H1 (cell line): ENCODE measurements at regions not wholly inside any gene's neighbourhood (a gene's known extent, or its start where the extent isn't known, plus 50 kb on each side); places are given as distances from the start of the nearest gene placed in this dataset.

Source experiments
- NANOG ChIP-seq: IDR thresholded peaks from 2 replicates; pipeline ENCODE4 v1.6.1; 2011; ENCODE audit warnings: low read length, low read depth, mild to moderate bottlenecking, inconsistent platforms; ENCODE audit not compliant: insufficient read depth, poor library complexity, severe bottlenecking
- TF ChIP-seq, protein P1 (sequence below): fragments of 300-600 bp; sonication (generic); IDR thresholded peaks from 2 replicates; pipeline ENCODE4 v1.7.1; 2012; ENCODE audit warnings: low read length, moderate library complexity, mild to moderate bottlenecking, inconsistent platforms; ENCODE audit not compliant: insufficient replicate concordance

DNA sequence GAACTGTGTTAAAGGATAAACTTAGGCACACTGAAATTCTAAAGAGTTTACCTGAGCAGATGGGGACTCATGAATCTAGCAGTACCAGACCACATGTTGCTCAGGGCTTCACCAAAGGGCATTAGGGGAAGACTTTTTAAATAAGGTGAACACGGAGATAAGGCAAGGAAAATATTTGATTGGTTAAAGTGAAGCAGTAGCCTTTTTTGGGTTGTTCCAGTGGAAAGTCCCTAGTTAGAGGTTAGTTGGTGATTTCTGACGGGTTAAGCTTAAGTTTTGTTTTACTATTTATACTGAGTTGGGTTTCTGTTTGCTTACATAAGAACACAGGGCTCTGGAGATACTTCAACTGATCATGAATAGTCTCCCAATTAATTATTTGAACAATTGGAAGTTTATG, 722.5 kb downstream of the SOCS6 start (continued):
- TF ChIP-seq, protein P1, sequence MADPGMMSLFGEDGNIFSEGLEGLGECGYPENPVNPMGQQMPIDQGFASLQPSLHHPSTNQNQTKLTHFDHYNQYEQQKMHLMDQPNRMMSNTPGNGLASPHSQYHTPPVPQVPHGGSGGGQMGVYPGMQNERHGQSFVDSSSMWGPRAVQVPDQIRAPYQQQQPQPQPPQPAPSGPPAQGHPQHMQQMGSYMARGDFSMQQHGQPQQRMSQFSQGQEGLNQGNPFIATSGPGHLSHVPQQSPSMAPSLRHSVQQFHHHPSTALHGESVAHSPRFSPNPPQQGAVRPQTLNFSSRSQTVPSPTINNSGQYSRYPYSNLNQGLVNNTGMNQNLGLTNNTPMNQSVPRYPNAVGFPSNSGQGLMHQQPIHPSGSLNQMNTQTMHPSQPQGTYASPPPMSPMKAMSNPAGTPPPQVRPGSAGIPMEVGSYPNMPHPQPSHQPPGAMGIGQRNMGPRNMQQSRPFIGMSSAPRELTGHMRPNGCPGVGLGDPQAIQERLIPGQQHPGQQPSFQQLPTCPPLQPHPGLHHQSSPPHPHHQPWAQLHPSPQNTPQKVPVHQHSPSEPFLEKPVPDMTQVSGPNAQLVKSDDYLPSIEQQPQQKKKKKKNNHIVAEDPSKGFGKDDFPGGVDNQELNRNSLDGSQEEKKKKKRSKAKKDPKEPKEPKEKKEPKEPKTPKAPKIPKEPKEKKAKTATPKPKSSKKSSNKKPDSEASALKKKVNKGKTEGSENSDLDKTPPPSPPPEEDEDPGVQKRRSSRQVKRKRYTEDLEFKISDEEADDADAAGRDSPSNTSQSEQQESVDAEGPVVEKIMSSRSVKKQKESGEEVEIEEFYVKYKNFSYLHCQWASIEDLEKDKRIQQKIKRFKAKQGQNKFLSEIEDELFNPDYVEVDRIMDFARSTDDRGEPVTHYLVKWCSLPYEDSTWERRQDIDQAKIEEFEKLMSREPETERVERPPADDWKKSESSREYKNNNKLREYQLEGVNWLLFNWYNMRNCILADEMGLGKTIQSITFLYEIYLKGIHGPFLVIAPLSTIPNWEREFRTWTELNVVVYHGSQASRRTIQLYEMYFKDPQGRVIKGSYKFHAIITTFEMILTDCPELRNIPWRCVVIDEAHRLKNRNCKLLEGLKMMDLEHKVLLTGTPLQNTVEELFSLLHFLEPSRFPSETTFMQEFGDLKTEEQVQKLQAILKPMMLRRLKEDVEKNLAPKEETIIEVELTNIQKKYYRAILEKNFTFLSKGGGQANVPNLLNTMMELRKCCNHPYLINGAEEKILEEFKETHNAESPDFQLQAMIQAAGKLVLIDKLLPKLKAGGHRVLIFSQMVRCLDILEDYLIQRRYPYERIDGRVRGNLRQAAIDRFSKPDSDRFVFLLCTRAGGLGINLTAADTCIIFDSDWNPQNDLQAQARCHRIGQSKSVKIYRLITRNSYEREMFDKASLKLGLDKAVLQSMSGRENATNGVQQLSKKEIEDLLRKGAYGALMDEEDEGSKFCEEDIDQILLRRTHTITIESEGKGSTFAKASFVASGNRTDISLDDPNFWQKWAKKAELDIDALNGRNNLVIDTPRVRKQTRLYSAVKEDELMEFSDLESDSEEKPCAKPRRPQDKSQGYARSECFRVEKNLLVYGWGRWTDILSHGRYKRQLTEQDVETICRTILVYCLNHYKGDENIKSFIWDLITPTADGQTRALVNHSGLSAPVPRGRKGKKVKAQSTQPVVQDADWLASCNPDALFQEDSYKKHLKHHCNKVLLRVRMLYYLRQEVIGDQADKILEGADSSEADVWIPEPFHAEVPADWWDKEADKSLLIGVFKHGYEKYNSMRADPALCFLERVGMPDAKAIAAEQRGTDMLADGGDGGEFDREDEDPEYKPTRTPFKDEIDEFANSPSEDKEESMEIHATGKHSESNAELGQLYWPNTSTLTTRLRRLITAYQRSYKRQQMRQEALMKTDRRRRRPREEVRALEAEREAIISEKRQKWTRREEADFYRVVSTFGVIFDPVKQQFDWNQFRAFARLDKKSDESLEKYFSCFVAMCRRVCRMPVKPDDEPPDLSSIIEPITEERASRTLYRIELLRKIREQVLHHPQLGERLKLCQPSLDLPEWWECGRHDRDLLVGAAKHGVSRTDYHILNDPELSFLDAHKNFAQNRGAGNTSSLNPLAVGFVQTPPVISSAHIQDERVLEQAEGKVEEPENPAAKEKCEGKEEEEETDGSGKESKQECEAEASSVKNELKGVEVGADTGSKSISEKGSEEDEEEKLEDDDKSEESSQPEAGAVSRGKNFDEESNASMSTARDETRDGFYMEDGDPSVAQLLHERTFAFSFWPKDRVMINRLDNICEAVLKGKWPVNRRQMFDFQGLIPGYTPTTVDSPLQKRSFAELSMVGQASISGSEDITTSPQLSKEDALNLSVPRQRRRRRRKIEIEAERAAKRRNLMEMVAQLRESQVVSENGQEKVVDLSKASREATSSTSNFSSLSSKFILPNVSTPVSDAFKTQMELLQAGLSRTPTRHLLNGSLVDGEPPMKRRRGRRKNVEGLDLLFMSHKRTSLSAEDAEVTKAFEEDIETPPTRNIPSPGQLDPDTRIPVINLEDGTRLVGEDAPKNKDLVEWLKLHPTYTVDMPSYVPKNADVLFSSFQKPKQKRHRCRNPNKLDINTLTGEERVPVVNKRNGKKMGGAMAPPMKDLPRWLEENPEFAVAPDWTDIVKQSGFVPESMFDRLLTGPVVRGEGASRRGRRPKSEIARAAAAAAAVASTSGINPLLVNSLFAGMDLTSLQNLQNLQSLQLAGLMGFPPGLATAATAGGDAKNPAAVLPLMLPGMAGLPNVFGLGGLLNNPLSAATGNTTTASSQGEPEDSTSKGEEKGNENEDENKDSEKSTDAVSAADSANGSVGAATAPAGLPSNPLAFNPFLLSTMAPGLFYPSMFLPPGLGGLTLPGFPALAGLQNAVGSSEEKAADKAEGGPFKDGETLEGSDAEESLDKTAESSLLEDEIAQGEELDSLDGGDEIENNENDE = no peak
- TF ChIP-seq NANOG = no peak
- TF ChIP-seq, all 59 proteins: peak for 0
